Left colon (tissue), 2 donors: ENCODE measurements at regions not wholly inside any gene's neighbourhood (a gene's known extent, or its start where the extent isn't known, plus 50 kb on each side); places are given as distances from the start of the nearest gene placed in this dataset.

Experiments used
- ATAC-seq: fragments of 200-7000 bp; cut with Tn5 transposase; one replicate; pipeline ENCODE4 v1.9.1; 2020; ENCODE audit warnings: mild to moderate bottlenecking, moderate library complexity
- DNase-seq, 2 donors: peaks; one replicate each; pipeline ENCODE4 v3.0.0-alpha.2; 2020
- intact Hi-C, 2 donors: fragments of 100-400 bp; cut with DNase I in 1 of 2; cut with micrococcal nuclease in 1 of 2; formaldehyde crosslinking; loops; one replicate each; pipeline versions ENCODE4 v1.11.2 to v1.14.0; 2022; cut with DNase I, micrococcal nuclease
- donor health status: DM: no; HTN: no; CAD: no.
- donor health status: DM: yes; HTN: yes; CAD: no.

DNA sequence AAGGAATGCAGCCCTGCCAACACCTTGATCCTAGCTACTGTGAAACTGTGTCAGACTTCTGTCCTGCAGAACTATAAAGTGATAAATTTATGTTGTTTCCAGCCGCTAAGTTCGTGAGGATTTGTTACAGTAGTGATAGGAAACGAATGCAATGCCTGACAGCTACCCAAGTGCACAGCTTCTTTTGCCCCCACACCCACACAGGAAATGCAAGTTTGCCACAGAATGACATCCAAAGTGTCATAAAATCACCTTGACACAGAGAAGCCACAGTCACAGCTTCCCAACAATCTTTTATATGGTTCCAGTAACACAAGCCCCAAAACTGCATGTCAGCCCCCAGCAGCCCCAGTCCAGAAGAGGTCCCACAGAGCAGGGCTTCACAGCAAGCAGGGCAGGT is 216.9 kb upstream of the S100G start:
- intact Hi-C loops = loop anchor here in 1 of 2 donors (10.0 kb wide), 1 partner anchor 262 kb away; no protein-coding TSS in a partner anchor

DNA sequence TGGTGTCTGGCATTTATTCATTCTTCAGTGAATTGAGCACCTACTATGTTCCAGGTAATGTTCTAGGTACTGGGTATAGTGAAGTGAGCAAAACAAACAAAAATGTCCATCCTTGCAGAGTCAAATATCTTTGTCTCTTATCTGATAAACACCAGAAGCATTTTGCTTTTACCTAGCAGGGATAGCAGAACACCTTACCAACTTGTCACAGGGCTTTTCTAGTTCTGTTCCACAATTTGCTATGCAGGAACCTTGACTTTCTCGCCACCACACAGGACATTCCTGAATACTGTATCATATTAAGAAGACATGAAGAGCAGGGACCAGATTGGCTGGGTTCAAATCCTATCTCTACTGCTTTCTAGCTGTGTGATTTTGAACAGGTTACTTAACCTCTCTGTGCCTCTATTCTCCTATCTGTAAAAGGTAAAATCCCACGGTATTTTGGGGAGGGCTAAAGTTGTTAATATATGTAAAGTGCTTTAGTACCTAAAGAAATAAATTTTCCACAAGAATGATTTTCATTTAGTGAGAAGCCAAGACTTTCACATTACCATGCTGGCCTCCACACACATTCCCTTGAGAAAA is 214.5 kb upstream of the S100G start:
- ATAC-seq (no peak), DNase-seq (no peak)
- intact Hi-C loops = loop anchor here in 1 of 2 donors (10.0 kb wide), 1 partner anchor 259 kb away; no protein-coding TSS in a partner anchor

More for the DNA sequence above, 216.9 kb upstream of the S100G start:
- DNase-seq (no peak), ATAC-seq (no peak)

- DNase-seq = peak; percentile 58 to 80
- intact Hi-C loops = loop anchor here in 1 of 2 donors (10.0 kb wide), 1 partner anchor 258 kb away; no protein-coding TSS in a partner anchor
Measured at GRCh38 chrX:16436348-16437188, 213.4 kb upstream of the S100G start.

DNA sequence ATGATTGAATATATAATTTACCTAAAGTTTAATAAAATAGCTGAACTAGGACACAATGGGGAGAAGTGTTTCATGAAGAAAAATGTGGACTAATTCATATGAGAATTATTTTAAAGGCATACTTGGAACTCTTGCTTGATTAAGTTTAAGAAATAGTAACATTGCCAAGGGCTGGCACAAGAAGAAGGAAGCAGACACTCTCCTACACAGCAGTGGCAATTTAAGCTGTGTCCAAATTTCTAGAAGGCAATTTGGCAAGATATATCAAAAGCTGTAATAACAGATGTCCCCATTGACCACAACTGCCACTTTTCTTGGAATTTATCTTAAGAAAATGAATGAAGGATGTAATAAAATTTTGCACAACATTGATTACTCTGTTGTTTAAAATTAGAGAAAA is 209.5 kb upstream of the S100G start:
- DNase-seq (no peak), ATAC-seq (no peak)
- intact Hi-C loops = no loop called here

More at GRCh38 chrX:16436348-16437188, 213.4 kb upstream of the S100G start:
- peak; percentile 89 for ATAC-seq

- ATAC-seq (no peak), DNase-seq (no peak)
- intact Hi-C loops = no loop called here
Measured at GRCh38 chrX:16444353-16444752, 205.6 kb upstream of the S100G start.

DNA sequence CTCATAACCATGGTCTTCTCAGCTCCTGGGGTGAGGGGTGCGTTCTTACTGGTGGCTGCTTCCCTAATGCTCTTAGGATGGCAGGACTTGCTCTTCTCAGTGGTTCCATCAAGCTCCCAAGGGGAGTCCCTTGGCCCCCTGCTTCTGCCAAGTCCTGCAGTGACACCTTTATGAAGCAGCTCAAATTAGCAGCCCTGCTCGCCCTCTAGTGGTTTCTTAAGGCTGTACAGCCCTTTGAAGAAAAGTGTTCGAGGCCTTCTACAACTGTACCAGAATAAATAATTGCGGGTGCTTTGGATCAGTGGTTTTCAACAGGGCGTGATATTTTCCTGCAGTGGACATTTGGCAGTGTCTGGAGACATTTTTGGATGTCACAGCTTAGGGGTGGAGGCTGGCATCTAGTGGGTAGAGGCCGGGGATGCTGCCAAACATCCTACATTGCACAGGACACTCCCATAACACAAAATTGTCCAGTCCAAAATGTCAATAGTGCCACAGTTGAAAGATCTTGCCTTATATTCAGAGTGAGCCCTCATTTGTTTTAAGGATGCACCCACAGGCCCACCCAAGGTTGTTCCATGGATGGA is 204.7 kb upstream of the S100G start:
- intact Hi-C loops = no loop called here
- peak in 1 of 2 donors; percentile 16 for DNase-seq
- ATAC-seq = peak; percentile 61

DNA sequence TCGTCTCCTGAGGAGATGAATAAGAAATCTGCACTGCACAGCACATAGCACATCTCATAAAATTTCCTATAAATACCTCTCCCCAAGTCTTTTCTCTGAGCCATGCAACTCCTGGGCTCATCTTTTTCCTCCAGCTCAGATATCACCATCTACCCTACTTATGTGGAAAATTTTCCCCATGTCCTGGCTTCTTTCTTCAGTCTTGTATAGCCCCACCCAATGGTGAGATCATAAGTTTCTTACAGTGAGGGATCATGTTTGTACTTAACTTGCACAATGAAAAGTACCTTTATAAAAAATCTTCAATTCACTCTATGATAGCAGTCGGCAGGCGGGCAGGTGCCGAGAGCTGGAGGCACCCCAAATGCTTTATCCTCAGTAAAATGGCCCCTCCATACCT is 198.6 kb upstream of the S100G start:
- no peak for ATAC-seq
- no peak for DNase-seq

DNA sequence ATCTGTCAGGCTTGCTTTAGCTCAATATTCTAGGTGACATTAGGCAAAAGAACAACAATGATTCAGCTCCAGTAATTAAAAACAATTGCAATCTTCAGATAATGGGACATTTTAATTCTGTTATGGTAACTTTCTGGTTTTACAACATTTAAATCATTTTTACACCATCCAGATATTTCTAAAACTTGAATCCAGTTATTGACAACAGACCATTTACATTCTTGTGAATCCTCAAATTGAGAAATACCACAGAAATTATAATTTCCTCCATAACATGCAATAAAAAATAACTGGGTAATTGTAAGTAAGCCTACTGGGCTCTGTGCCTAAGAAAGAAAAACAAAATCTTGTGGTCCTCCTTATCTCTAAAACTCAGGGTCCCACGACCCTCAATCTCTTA is 195.0 kb upstream of the S100G start:
- ATAC-seq (no peak), DNase-seq (no peak)
- intact Hi-C loops = no loop called here

More for the DNA sequence above, 198.6 kb upstream of the S100G start:
- intact Hi-C loops = no loop called here

DNA sequence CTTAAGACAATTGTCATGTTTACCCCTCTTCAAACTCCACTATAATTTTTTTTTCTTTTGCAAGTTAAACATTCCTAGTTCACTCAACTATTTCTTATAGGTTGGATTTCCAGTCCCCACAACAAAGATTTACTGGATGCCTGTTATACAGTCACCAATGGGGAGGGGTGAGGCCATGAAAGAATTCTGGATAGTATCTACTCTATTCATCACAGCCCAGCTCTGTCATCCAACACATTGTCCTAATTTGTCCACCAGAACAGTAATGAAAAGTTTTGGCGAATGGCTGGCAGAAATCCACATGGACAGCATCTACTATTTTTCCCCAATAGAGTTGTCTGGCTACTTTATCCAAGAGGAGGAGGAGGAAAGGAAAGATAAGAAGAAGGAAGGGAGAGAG is 192.7 kb upstream of the S100G start:
- DNase-seq (no peak), ATAC-seq (no peak)
- intact Hi-C loops = no loop called here

DNA sequence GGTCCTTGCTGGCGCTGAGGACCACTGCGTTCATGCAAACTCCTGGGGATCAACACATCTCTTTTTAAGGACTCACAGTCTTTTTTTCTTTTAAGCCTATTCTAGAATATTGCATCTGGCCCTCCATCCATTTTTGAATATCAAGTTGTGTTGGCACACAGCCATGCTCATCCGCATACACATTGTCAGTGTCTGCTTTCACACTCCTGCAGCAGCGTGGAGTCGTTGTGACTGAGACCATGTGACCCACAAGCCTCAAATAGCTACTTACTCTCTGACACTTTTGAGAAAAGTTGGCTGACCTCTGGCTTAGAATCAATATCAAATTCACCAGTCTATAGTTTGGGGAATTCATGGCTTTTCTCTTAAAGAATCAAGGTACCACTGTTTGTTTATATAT is 191.8 kb upstream of the S100G start:
- intact Hi-C loops = no loop called here
- DNase-seq (no peak), ATAC-seq (no peak)

DNA sequence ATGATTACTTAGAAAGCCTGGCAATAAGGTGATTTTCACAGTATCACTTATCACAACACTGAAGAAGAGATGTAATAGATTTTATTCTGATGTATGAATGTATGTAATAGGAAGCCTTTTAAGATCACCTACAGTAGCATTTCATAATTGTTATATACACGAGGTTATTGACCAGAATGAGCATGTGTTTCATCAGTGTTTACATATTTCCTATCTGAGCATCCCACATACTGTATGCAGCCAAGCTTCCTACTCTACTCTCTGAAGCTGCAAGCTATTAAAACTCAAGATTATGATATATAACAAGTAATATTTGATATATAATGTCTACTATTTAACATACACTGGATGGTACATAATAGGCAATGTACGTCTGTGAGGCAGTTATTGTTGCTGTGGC is 190.9 kb upstream of the S100G start:
- intact Hi-C loops = no loop called here
- DNase-seq = no peak
- ATAC-seq = no peak

- DNase-seq (no peak), ATAC-seq (no peak)
- intact Hi-C loops = no loop called here
Measured at GRCh38 chrX:16461968-16462367, 188.0 kb upstream of the S100G start.

DNA sequence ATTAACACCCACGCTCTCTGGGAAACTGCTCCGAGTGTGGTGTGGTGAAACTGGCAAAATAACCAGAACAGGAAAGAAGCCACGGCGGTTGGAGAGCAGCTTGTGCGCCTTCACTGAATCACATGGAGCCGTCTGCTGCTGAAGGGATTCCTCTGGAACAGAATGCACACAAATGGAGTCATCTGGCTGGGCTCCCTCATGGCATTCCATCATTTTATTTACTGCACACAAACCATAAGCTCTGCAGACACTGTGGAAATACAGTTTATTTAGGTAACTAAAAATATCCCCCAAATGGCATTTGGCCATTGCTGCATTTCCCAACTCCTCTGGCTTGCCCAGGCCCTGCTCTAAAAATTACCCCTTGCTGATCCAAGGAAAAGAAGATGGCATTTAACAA is 187.0 kb upstream of the S100G start:
- DNase-seq (no peak), ATAC-seq (no peak)
- intact Hi-C loops = no loop called here

DNA sequence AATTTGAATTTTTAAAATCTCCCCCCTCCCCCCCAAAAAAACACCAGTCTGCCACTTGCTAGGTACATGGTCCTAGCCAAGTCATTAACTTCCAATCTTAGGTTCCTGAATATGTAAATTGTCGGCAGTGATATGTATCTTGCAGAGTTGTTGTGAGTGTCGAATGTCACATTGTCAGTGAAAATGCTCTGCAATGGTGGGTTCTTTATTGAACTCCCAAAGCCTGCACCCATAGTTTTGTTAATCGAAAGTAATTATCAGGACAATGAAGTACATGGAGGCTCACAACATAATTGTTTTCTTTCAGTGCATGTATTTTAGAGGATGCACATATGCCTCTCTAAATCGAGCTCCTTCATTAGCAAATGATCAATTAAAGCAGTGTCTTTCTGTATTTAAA is 185.6 kb upstream of the S100G start:
- DNase-seq = no peak
- intact Hi-C loops = no loop called here
- no peak for ATAC-seq

DNA sequence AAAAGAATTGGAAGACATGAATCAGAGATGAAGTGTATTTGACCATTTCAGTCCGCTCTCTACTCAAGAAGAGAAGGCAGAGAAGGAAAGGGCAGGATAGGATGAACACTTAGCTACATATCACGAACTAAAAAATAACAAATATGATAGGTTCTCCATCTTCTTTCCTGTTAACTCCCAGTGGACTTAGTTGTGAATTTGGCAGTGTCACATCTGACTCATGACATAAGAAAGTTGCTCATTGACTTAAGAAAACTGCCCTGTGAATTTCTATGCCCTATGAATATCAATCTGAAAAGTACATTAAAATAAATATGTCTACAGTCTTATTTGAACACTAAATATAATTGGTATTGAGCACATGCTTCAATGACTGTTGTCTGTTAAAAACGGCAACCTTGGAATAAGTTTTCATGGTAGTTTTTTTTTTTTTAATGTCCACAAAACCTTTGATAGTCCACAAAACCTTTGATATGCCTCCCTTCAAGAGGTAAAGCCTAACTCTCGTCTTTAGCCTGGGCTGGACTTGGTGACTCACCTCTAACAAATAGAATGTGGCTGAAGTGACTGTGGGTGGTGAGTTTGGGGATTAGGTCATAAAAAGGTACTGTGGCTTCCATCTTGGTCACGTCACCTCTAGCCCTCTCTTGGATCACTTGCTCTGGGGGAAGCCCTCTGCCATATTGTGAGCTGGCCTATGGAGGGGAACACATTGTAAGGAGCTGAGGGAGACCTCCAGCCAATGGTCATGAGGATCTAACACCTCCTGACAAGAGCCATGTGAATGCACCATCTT is 184.7 kb upstream of the S100G start:
- ATAC-seq = no peak
- intact Hi-C loops = no loop called here
- DNase-seq = no peak

DNA sequence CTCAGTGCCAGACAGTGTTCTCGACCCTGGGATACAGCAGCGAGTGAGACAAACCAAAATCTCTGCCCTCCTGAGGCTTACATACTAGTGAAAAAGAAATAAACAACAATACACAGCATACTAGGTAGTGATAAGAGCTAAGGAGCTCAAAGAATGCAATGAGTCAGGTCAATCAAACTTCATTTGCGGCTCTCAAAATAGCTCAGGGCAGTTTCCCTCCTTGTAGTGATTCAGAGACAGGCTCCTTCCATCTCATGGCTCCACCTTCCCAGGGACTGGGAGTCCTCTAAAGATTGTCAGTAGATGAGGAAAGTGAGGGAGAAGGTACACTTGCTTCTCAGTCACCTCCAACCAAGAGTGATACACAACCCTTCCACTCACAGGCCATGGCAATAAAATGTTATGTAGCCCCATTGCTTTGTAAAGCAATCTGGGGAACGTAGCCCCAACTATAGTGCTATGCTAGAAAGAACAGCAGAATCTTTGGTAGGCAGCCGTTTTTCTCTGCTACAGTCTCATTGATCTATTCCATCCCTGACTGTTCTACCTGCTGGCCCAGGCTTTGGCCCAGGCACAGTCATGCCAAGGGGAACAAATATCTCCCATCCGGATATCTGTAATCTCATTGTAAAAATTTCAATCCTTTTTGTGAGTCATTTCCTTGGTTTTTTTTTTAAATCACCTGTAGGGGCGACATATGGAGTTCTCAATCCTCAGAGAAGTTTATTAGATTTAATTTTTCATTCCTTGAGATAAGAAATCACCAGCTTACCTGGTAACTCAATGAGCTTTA is 183.1 kb upstream of the S100G start:
- intact Hi-C loops = no loop called here
- DNase-seq (no peak), ATAC-seq (no peak)

GRCh38 chrX:16469870-16470269 is 180.1 kb upstream of the S100G start:
- intact Hi-C loops = no loop called here

DNA sequence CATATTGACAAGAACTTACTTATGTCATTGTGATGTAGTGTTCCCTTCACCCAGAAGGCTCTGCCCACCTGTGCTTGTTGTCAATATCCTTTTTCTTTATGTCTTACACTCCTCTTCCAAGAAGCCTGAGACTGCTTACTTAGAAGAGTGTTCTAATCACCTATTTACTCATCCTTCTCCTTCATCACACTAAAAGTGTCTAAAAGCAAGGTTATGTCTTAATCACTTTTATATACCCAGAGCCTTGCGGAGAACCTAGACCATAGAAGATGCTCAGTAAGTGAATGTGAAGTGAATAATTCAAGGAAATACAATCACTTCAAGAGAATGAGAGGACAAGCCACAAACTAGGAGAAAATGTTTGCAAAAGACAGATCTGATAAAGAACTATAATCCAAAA is 177.6 kb upstream of the S100G start:
- DNase-seq (no peak), ATAC-seq (no peak)
- intact Hi-C loops = no loop called here

More at GRCh38 chrX:16469870-16470269, 180.1 kb upstream of the S100G start:
- ATAC-seq (no peak), DNase-seq (no peak)
